Panc1 (cell line): ENCODE measurements at regions not wholly inside any gene's neighbourhood (a gene's known extent, or its start where the extent isn't known, plus 50 kb on each side); places are given as distances from the start of the nearest gene placed in this dataset.

Experiments
- TF ChIP-seq, protein P1 (sequence below): fragments of 450-650 bp; IDR thresholded peaks from 2 replicates; pipeline ENCODE4 v1.5.1; 2017; ENCODE audit warnings: mild to moderate bottlenecking
- TF ChIP-seq, protein P2 (sequence below), 2 experiments: IDR thresholded peaks; 2 replicates each; pipeline ENCODE4 v1.6.1; 2011 to 2012; ENCODE audit warnings: low read depth in 2 of 2, control low read depth in 1 of 2, low read length in 1 of 2, mild to moderate bottlenecking in 1 of 2, moderate library complexity in 1 of 2; ENCODE audit not compliant: insufficient read depth in 1 of 2

DNA sequence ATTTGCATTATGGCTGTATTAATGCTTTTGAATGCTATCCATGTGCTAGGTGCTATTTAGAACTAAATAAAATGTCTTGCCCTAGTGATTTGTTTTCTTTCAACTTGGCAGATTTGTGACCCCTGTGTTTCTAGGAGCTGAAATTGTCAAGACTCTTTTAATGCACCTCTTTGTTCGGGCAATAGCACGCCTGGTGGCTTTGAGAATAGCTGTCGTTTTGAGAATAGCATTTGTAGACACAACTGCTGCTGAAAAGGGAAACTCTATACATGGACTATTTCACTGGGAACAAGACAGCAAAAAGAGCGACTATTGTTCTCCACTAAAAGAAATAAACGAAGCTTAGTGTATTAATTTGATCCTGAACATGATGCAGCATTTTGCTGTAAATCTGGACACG lies 352.1 kb upstream of the ZNF521 start:
- TF ChIP-seq, protein P1, sequence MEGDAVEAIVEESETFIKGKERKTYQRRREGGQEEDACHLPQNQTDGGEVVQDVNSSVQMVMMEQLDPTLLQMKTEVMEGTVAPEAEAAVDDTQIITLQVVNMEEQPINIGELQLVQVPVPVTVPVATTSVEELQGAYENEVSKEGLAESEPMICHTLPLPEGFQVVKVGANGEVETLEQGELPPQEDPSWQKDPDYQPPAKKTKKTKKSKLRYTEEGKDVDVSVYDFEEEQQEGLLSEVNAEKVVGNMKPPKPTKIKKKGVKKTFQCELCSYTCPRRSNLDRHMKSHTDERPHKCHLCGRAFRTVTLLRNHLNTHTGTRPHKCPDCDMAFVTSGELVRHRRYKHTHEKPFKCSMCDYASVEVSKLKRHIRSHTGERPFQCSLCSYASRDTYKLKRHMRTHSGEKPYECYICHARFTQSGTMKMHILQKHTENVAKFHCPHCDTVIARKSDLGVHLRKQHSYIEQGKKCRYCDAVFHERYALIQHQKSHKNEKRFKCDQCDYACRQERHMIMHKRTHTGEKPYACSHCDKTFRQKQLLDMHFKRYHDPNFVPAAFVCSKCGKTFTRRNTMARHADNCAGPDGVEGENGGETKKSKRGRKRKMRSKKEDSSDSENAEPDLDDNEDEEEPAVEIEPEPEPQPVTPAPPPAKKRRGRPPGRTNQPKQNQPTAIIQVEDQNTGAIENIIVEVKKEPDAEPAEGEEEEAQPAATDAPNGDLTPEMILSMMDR = no peak
- TF ChIP-seq, protein P2, sequence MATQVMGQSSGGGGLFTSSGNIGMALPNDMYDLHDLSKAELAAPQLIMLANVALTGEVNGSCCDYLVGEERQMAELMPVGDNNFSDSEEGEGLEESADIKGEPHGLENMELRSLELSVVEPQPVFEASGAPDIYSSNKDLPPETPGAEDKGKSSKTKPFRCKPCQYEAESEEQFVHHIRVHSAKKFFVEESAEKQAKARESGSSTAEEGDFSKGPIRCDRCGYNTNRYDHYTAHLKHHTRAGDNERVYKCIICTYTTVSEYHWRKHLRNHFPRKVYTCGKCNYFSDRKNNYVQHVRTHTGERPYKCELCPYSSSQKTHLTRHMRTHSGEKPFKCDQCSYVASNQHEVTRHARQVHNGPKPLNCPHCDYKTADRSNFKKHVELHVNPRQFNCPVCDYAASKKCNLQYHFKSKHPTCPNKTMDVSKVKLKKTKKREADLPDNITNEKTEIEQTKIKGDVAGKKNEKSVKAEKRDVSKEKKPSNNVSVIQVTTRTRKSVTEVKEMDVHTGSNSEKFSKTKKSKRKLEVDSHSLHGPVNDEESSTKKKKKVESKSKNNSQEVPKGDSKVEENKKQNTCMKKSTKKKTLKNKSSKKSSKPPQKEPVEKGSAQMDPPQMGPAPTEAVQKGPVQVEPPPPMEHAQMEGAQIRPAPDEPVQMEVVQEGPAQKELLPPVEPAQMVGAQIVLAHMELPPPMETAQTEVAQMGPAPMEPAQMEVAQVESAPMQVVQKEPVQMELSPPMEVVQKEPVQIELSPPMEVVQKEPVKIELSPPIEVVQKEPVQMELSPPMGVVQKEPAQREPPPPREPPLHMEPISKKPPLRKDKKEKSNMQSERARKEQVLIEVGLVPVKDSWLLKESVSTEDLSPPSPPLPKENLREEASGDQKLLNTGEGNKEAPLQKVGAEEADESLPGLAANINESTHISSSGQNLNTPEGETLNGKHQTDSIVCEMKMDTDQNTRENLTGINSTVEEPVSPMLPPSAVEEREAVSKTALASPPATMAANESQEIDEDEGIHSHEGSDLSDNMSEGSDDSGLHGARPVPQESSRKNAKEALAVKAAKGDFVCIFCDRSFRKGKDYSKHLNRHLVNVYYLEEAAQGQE (IDR thresholded peaks at IDR 0.05; ENCODE audit: insufficient read depth in 1 of 2, low read depth in 2 of 2, low read length in 1 of 2) = no peak
